ENCODE measurements at regions not wholly inside any gene's neighbourhood (a gene's known extent, or its start where the extent isn't known, plus 50 kb on each side); places are given as distances from the start of the nearest gene placed in this dataset.

GRCh38 chr1:218886101-218886871 is 287.4 kb upstream of the LYPLAL1 start:
- no peaks in the 10 kb centered on the region for H3K4me1 Mint-ChIP-seq (ENCODE audit: low read depth)
- no peaks in the 10 kb centered on the region for H3K27me3 Mint-ChIP-seq
- H3K27ac Mint-ChIP-seq: no peak overlapping the region
- H3K9me3 Mint-ChIP-seq: no peaks in the 10 kb centered on the region
- H3K4me3 Mint-ChIP-seq: no peak overlapping the region
- H3K36me3 Mint-ChIP-seq (ENCODE audit: low read depth): no peaks in the 10 kb centered on the region

- Mint-ChIP-seq H3K27me3 (no peaks in the 10 kb centered on the region), H3K27ac (no peak overlapping the region), H3K9me3 (no peaks in the 10 kb centered on the region), H3K4me3 (no peak overlapping the region), H3K36me3 (ENCODE audit: low read depth) (no peaks in the 10 kb centered on the region), H3K4me1 (ENCODE audit: low read depth) (no peaks in the 10 kb centered on the region)
Measured at GRCh38 chr1:218887141-218887925, 286.3 kb upstream of the LYPLAL1 start.

GRCh38 chr1:218890451-218890850 is 283.2 kb upstream of the LYPLAL1 start:
- no peaks in the 10 kb centered on the region for H3K9me3 Mint-ChIP-seq
- no peaks in the 10 kb centered on the region for H3K27me3 Mint-ChIP-seq
- no peak overlapping the region for H3K27ac Mint-ChIP-seq

GRCh38 chr1:218891577-218891976 is 282.1 kb upstream of the LYPLAL1 start:
- no peak overlapping the region for H3K4me3 Mint-ChIP-seq
- H3K27ac Mint-ChIP-seq: no peak overlapping the region
- no peaks in the 10 kb centered on the region for H3K4me1 Mint-ChIP-seq (ENCODE audit: low read depth)
- no peaks in the 10 kb centered on the region for H3K36me3 Mint-ChIP-seq (ENCODE audit: low read depth)
- H3K9me3 Mint-ChIP-seq: no peaks in the 10 kb centered on the region
- H3K27me3 Mint-ChIP-seq: no peaks in the 10 kb centered on the region

More at GRCh38 chr1:218890451-218890850, 283.2 kb upstream of the LYPLAL1 start:
- Mint-ChIP-seq H3K4me1 (ENCODE audit: low read depth) (no peaks in the 10 kb centered on the region), H3K4me3 (no peak overlapping the region), H3K36me3 (ENCODE audit: low read depth) (no peaks in the 10 kb centered on the region)

DNA sequence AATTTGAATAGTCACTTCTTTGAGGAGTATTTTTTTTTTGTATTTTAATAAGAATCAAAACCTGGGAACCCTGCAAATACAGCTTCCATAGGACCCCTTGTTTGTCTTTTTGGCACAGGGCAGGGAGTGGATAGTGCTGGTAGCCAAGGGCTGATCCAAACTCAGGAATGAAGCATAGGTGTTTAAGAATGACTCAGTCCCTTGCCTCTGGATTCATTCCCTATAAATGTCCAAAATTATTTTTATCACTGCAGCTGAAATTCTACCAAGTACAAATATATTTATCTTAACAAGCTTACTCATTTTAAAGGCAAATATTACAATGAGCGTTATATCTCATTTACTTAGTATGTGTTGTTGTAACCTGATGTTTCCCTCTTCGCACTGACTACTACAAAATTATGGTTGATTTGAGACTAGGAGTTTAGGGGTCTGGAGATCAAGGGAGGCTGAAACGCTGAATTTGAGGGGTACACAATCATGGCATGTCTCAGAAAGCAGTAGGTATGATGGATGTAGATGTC is 278.6 kb upstream of the LYPLAL1 start:
- Mint-ChIP-seq H3K9me3 (no peaks in the 10 kb centered on the region), H3K4me3 (no peak overlapping the region), H3K4me1 (ENCODE audit: low read depth) (no peaks in the 10 kb centered on the region), H3K27me3 (no peaks in the 10 kb centered on the region), H3K27ac (no peak overlapping the region), H3K36me3 (ENCODE audit: low read depth) (no peaks in the 10 kb centered on the region)

DNA sequence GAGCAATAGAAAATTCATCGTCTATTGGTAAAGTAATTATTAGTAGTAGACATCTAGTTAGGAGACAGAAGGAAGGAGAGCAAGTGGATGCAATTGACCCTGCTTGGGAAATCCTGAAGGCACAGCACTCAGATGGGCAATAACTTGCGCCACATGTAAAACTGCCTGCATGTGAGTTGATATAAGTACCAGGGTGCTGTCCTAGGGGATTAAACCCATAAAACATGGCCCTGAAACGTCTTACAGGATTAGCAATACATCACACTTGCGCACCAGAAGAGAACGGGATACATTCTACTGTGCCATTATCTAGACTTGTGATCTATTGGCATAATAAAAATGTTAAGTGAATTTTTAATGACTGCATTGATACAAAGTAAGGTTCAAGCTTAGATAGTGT is 277.5 kb upstream of the LYPLAL1 start:
- Mint-ChIP-seq H3K27me3 (no peaks in the 10 kb centered on the region), H3K9me3 (no peaks in the 10 kb centered on the region), H3K4me1 (ENCODE audit: low read depth) (no peaks in the 10 kb centered on the region), H3K27ac (no peak overlapping the region), H3K36me3 (ENCODE audit: low read depth) (no peaks in the 10 kb centered on the region), H3K4me3 (no peak overlapping the region)

DNA sequence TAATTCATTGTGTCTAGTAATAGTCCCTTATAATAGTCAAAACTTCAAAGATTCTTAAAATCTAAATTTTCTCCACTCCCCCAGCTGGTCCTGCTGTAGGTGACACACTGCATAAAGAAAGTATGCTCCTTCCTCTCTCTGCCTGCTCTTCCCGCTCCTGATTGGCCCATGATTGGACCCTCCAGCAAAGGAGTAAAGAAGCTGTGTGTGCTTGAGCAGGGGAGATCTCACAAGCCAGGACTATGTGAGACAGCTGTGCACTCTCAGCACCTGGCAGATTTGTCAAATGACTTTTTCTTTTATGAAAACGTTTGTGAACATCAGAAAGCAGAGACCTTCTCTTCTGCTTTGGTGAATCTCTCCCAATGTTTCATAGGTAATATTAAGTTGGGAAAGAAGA is 274.8 kb upstream of the LYPLAL1 start:
- no peaks in the 10 kb centered on the region for H3K4me1 Mint-ChIP-seq (ENCODE audit: low read depth)
- no peak overlapping the region for H3K27ac Mint-ChIP-seq
- H3K9me3 Mint-ChIP-seq: no peaks in the 10 kb centered on the region
- no peaks in the 10 kb centered on the region for H3K36me3 Mint-ChIP-seq (ENCODE audit: low read depth)
- no peaks in the 10 kb centered on the region for H3K27me3 Mint-ChIP-seq
- no peak overlapping the region for H3K4me3 Mint-ChIP-seq

DNA sequence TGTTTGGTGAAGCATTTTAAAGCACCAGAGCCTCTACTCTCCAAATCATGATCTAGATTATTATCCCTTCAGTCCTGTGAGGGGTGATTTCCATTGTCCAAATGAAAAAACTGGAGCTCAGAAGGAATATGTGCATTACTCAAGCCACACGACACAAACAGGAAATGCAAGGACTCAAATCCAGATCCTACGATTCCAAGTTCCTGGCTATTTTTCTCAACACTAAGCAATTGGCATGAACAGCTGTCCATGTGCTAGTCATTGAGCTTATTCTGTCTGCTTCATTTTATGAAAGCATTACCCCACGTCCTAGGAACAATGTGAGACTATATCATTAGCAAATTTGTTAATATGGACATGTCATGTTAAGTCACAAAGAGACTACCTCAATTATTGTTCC is 273.1 kb upstream of the LYPLAL1 start:
- no peak overlapping the region for H3K27ac Mint-ChIP-seq
- peaks cover 2% of the 10 kb centered on the region for H3K9me3 Mint-ChIP-seq
- H3K27me3 Mint-ChIP-seq: no peaks in the 10 kb centered on the region
- no peaks in the 10 kb centered on the region for H3K36me3 Mint-ChIP-seq (ENCODE audit: low read depth)
- no peak overlapping the region for H3K4me3 Mint-ChIP-seq
- H3K4me1 Mint-ChIP-seq (ENCODE audit: low read depth): no peaks in the 10 kb centered on the region

DNA sequence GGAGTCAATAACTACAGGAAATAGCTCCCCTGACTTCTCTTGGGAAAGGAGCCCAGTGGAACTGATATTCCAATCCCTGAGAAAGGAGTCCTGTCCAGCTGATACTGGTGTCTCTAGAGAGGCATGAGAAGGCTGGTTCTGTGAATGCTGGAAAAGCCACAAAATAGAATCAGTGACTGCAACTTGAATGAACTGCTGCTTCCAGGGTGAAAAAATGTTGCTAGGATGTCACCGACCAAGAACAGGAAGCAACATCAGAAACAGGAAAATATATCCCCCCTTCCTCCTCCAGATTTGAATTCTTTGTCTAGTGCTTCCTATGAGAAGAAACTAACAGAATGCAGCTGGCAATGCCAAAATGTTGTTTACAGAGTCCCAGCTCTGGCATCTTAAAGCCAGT is 269.3 kb upstream of the LYPLAL1 start:
- H3K36me3 Mint-ChIP-seq (ENCODE audit: low read depth): no peaks in the 10 kb centered on the region
- no peaks in the 10 kb centered on the region for H3K4me1 Mint-ChIP-seq (ENCODE audit: low read depth)
- H3K27ac Mint-ChIP-seq: no peak overlapping the region
- peaks cover 2% of the 10 kb centered on the region for H3K9me3 Mint-ChIP-seq
- H3K27me3 Mint-ChIP-seq: no peaks in the 10 kb centered on the region
- no peak overlapping the region for H3K4me3 Mint-ChIP-seq

DNA sequence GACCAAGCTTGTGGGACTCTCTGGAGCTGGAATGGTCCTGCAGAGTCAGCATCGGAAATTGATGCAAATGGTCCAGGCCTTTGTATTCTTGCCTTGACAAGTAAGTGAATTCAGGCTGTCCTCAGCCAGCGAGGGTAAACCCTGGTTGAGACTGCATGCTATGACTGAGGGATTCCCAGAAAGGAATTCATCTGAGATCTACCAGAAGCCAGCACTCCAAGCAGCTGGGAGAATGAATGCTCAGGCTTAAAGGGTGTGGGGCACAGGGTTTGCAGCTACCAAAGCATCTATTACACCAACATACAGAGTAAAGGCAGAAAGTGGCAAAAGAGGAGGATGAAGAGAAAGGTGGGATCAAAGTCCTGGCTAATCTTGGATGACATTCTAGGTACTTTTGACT is 257.0 kb upstream of the LYPLAL1 start:
- Mint-ChIP-seq H3K27me3 (no peaks in the 10 kb centered on the region), H3K9me3 (peaks cover 4% of the 10 kb centered on the region), H3K27ac (no peak overlapping the region), H3K4me3 (no peak overlapping the region), H3K36me3 (ENCODE audit: low read depth) (no peaks in the 10 kb centered on the region), H3K4me1 (ENCODE audit: low read depth) (no peaks in the 10 kb centered on the region)

GRCh38 chr1:218917656-218918055 is 256.0 kb upstream of the LYPLAL1 start:
- H3K36me3 Mint-ChIP-seq (ENCODE audit: low read depth): no peaks in the 10 kb centered on the region
- no peak overlapping the region for H3K27ac Mint-ChIP-seq
- no peaks in the 10 kb centered on the region for H3K27me3 Mint-ChIP-seq
- H3K4me1 Mint-ChIP-seq (ENCODE audit: low read depth): no peaks in the 10 kb centered on the region
- H3K9me3 Mint-ChIP-seq: peaks cover 4% of the 10 kb centered on the region
- H3K4me3 Mint-ChIP-seq: no peak overlapping the region

DNA sequence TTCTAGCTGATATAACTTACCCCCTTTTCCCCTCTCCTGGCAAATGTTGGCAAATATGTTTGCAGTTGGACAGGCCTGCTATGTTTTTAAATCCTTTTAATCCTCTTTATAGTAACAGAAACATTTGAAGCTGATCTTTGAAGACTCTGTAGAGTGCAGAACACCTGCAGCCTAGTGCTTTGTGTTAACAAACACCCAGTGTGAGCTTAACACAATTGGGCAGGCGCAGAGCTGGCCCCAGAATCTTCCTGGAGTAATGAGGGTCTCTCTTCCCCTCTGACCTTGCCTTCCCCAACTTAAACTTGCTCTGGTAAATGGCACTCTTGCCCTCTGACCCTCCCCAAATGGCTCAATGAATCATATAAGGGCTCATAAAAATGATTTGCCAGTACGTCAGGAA is 247.9 kb upstream of the LYPLAL1 start:
- Mint-ChIP-seq H3K4me1 (ENCODE audit: low read depth) (no peaks in the 10 kb centered on the region), H3K27ac (no peak overlapping the region), H3K4me3 (no peak overlapping the region), H3K36me3 (ENCODE audit: low read depth) (no peaks in the 10 kb centered on the region), H3K27me3 (no peaks in the 10 kb centered on the region), H3K9me3 (no peaks in the 10 kb centered on the region)

GRCh38 chr1:218926631-218927030 is 247.0 kb upstream of the LYPLAL1 start:
- Mint-ChIP-seq H3K4me1 (ENCODE audit: low read depth) (no peaks in the 10 kb centered on the region), H3K27me3 (no peaks in the 10 kb centered on the region), H3K27ac (no peak overlapping the region), H3K36me3 (ENCODE audit: low read depth) (no peaks in the 10 kb centered on the region), H3K9me3 (no peaks in the 10 kb centered on the region), H3K4me3 (no peak overlapping the region)

- H3K36me3 Mint-ChIP-seq (ENCODE audit: low read depth): no peaks in the 10 kb centered on the region
- no peak overlapping the region for H3K4me3 Mint-ChIP-seq
- peaks cover 1% of the 10 kb centered on the region for H3K9me3 Mint-ChIP-seq
- H3K4me1 Mint-ChIP-seq (ENCODE audit: low read depth): no peaks in the 10 kb centered on the region
- no peak overlapping the region for H3K27ac Mint-ChIP-seq
- no peaks in the 10 kb centered on the region for H3K27me3 Mint-ChIP-seq
Measured at GRCh38 chr1:218930000-218930399, 243.7 kb upstream of the LYPLAL1 start.

DNA sequence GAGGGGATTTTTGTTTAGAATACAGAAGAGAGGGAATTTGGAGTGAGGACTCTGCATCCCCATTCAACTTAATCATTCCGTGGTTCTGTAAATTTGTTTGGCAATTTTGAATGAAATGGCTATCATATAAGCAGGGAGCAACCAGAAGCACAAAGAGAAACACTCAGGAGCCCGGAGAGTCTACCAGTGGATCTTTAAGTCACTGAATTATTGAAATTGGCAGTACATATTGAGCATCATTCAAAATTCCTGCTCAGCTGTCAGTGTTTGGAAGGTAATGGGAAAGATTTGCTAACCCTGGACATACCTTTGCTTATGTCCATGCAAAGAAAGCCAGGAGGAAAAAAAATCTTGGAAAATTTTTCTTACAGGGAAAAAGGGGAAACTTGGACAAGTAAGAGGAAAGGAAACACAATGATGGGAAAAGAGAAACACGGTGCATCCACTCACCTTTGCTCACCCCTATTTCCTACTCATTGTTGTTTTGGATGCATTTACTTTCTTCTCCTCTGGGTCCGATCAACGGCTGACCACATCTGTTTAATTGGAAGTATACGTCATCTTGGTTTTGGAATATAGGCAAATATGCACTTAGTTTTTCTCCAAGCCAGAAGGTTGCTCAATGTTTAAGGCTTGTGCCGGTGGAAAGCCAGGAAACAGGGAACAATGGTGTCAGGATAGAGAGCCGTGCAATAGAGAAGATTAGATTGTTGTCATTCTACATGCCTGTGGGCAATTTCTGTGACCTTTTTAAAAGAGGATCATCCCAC is 243.0 kb upstream of the LYPLAL1 start:
- Mint-ChIP-seq H3K9me3 (peaks cover 7% of the 10 kb centered on the region), H3K27me3 (no peaks in the 10 kb centered on the region), H3K36me3 (ENCODE audit: low read depth) (no peaks in the 10 kb centered on the region), H3K27ac (no peak overlapping the region), H3K4me3 (no peak overlapping the region), H3K4me1 (ENCODE audit: low read depth) (no peaks in the 10 kb centered on the region)
